ENCODE measurements at regions not wholly inside any gene's neighbourhood (a gene's known extent, or its start where the extent isn't known, plus 50 kb on each side); places are given as distances from the start of the nearest gene placed in this dataset.

DNA sequence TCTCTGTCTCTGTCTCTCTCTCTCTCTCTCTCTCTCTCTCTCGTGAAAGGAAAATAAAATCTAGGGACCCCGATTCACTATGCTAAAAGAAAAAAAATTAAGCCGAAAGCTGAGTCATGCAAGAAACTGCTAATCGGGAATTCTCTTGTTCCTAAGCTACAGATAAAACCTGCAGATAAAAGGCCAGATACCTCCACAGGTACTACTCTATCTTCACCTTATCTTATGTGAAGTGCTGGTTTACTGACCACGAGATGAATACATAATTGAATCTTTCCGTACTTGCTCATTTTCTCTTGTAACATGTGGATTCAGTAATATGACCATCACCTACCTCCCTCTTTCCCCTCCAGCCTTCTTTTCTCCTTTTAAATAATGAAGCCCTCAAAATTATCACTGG is 120.5 kb downstream of the RFX6 start (continued):
- TF ChIP-seq, protein P1, sequence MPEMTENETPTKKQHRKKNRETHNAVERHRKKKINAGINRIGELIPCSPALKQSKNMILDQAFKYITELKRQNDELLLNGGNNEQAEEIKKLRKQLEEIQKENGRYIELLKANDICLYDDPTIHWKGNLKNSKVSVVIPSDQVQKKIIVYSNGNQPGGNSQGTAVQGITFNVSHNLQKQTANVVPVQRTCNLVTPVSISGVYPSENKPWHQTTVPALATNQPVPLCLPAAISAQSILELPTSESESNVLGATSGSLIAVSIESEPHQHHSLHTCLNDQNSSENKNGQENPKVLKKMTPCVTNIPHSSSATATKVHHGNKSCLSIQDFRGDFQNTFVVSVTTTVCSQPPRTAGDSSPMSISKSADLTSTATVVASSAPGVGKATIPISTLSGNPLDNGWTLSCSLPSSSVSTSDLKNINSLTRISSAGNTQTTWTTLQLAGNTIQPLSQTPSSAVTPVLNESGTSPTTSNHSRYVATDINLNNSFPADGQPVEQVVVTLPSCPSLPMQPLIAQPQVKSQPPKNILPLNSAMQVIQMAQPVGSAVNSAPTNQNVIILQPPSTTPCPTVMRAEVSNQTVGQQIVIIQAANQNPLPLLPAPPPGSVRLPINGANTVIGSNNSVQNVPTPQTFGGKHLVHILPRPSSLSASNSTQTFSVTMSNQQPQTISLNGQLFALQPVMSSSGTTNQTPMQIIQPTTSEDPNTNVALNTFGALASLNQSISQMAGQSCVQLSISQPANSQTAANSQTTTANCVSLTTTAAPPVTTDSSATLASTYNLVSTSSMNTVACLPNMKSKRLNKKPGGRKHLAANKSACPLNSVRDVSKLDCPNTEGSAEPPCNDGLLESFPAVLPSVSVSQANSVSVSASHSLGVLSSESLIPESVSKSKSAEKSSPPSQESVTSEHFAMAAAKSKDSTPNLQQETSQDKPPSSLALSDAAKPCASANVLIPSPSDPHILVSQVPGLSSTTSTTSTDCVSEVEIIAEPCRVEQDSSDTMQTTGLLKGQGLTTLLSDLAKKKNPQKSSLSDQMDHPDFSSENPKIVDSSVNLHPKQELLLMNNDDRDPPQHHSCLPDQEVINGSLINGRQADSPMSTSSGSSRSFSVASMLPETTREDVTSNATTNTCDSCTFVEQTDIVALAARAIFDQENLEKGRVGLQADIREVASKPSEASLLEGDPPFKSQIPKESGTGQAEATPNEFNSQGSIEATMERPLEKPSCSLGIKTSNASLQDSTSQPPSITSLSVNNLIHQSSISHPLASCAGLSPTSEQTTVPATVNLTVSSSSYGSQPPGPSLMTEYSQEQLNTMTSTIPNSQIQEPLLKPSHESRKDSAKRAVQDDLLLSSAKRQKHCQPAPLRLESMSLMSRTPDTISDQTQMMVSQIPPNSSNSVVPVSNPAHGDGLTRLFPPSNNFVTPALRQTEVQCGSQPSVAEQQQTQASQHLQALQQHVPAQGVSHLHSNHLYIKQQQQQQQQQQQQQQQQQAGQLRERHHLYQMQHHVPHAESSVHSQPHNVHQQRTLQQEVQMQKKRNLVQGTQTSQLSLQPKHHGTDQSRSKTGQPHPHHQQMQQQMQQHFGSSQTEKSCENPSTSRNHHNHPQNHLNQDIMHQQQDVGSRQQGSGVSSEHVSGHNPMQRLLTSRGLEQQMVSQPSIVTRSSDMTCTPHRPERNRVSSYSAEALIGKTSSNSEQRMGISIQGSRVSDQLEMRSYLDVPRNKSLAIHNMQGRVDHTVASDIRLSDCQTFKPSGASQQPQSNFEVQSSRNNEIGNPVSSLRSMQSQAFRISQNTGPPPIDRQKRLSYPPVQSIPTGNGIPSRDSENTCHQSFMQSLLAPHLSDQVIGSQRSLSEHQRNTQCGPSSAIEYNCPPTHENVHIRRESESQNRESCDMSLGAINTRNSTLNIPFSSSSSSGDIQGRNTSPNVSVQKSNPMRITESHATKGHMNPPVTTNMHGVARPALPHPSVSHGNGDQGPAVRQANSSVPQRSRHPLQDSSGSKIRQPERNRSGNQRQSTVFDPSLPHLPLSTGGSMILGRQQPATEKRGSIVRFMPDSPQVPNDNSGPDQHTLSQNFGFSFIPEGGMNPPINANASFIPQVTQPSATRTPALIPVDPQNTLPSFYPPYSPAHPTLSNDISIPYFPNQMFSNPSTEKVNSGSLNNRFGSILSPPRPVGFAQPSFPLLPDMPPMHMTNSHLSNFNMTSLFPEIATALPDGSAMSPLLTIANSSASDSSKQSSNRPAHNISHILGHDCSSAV (CRISPR knock-in tag; IDR thresholded peaks at IDR 0.05; ENCODE audit: borderline replicate concordance) = no peak
- TF ChIP-seq, protein P2, sequence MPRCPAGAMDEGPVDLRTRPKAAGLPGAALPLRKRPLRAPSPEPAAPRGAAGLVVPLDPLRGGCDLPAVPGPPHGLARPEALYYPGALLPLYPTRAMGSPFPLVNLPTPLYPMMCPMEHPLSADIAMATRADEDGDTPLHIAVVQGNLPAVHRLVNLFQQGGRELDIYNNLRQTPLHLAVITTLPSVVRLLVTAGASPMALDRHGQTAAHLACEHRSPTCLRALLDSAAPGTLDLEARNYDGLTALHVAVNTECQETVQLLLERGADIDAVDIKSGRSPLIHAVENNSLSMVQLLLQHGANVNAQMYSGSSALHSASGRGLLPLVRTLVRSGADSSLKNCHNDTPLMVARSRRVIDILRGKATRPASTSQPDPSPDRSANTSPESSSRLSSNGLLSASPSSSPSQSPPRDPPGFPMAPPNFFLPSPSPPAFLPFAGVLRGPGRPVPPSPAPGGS (CRISPR knock-in tag; IDR thresholded peaks at IDR 0.05) = no peak
- no peak for TF ChIP-seq SMARCE1 (IDR thresholded peaks at IDR 0.05; ENCODE audit: borderline replicate concordance)
- TF ChIP-seq, protein P3, sequence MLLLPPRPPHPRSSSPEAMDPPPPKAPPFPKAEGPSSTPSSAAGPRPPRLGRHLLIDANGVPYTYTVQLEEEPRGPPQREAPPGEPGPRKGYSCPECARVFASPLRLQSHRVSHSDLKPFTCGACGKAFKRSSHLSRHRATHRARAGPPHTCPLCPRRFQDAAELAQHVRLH (CRISPR knock-in tag; IDR thresholded peaks at IDR 0.05; ENCODE audit: borderline replicate concordance, low read depth) = no peak
- TF ChIP-seq KLF9 (CRISPR knock-in tag; IDR thresholded peaks at IDR 0.05; ENCODE audit: low read depth) = no peak
- no peak for TF ChIP-seq ZBTB8A (CRISPR knock-in tag; IDR thresholded peaks at IDR 0.05; ENCODE audit: borderline replicate concordance, low read depth)
- no peak for TF ChIP-seq NFYC (CRISPR knock-in tag; IDR thresholded peaks at IDR 0.05)
- TF ChIP-seq, protein P4, sequence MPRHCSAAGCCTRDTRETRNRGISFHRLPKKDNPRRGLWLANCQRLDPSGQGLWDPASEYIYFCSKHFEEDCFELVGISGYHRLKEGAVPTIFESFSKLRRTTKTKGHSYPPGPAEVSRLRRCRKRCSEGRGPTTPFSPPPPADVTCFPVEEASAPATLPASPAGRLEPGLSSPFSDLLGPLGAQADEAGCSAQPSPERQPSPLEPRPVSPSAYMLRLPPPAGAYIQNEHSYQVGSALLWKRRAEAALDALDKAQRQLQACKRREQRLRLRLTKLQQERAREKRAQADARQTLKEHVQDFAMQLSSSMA (CRISPR knock-in tag; IDR thresholded peaks at IDR 0.05) = no peak
- TF ChIP-seq, protein P5, sequence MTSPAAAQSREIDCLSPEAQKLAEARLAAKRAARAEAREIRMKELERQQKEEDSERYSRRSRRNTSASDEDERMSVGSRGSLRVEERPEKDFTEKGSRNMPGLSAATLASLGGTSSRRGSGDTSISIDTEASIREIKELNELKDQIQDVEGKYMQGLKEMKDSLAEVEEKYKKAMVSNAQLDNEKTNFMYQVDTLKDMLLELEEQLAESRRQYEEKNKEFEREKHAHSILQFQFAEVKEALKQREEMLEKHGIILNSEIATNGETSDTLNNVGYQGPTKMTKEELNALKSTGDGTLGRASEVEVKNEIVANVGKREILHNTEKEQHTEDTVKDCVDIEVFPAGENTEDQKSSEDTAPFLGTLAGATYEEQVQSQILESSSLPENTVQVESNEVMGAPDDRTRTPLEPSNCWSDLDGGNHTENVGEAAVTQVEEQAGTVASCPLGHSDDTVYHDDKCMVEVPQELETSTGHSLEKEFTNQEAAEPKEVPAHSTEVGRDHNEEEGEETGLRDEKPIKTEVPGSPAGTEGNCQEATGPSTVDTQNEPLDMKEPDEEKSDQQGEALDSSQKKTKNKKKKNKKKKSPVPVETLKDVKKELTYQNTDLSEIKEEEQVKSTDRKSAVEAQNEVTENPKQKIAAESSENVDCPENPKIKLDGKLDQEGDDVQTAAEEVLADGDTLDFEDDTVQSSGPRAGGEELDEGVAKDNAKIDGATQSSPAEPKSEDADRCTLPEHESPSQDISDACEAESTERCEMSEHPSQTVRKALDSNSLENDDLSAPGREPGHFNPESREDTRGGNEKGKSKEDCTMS (CRISPR knock-in tag; conservative IDR thresholded peaks at IDR 0.05) = no peak
- TF ChIP-seq, protein P6, sequence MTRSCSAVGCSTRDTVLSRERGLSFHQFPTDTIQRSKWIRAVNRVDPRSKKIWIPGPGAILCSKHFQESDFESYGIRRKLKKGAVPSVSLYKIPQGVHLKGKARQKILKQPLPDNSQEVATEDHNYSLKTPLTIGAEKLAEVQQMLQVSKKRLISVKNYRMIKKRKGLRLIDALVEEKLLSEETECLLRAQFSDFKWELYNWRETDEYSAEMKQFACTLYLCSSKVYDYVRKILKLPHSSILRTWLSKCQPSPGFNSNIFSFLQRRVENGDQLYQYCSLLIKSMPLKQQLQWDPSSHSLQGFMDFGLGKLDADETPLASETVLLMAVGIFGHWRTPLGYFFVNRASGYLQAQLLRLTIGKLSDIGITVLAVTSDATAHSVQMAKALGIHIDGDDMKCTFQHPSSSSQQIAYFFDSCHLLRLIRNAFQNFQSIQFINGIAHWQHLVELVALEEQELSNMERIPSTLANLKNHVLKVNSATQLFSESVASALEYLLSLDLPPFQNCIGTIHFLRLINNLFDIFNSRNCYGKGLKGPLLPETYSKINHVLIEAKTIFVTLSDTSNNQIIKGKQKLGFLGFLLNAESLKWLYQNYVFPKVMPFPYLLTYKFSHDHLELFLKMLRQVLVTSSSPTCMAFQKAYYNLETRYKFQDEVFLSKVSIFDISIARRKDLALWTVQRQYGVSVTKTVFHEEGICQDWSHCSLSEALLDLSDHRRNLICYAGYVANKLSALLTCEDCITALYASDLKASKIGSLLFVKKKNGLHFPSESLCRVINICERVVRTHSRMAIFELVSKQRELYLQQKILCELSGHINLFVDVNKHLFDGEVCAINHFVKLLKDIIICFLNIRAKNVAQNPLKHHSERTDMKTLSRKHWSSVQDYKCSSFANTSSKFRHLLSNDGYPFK (CRISPR knock-in tag; IDR thresholded peaks at IDR 0.05; ENCODE audit: borderline replicate concordance) = no peak
- TF ChIP-seq ZNF460 (CRISPR knock-in tag; IDR thresholded peaks at IDR 0.05; ENCODE audit: borderline replicate concordance) = no peak
- TF ChIP-seq, protein P7, sequence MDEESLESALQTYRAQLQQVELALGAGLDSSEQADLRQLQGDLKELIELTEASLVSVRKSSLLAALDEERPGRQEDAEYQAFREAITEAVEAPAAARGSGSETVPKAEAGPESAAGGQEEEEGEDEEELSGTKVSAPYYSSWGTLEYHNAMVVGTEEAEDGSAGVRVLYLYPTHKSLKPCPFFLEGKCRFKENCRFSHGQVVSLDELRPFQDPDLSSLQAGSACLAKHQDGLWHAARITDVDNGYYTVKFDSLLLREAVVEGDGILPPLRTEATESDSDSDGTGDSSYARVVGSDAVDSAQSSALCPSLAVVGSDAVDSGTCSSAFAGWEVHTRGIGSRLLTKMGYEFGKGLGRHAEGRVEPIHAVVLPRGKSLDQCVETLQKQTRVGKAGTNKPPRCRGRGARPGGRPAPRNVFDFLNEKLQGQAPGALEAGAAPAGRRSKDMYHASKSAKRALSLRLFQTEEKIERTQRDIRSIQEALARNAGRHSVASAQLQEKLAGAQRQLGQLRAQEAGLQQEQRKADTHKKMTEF (CRISPR knock-in tag; IDR thresholded peaks at IDR 0.05) = no peak

Data from HepG2 (cell line).